Heart left ventricle (tissue), 13 donors: ENCODE measurements at regions not wholly inside any gene's neighbourhood (a gene's known extent, or its start where the extent isn't known, plus 50 kb on each side); places are given as distances from the start of the nearest gene placed in this dataset.

Source experiments
- POLR2A ChIP-seq, 2 donors: fragments of 450-650 bp; IDR thresholded peaks; one replicate each; pipeline ENCODE4 v1.6.1; 2017; ENCODE audit warnings: antibody characterized with exemption in 2 of 2, mild to moderate bottlenecking in 2 of 2, moderate library complexity in 2 of 2
- TF ChIP-seq, protein P1 (sequence below), 12 donors: fragments of 200-600 bp; sonication (generic) in 4 of 12; IDR thresholded peaks; one replicate each; pipeline versions ENCODE4 v1.5.0 to v1.8.0; 2018 to 2022; ENCODE audit warnings: antibody characterized with exemption in 12 of 12, mild to moderate bottlenecking in 5 of 12
- donor health status: ischemic (EF 13 %, LVEDD 7.1; RV severe dilation, severe dysfunction).
- donor health status: DM: no; HTN: yes; CAD: no.
- donor health status: DM: no; HTN: no; CAD: no.
- donor health status: ischemic (EF 25% LVEDD 6.9; RV normal size, moderate dysfunction).
- donor health status: ischemic (EF 25% LVEDD 5.7; RV mildly dilated, moderate dysfunction).
- donor health status: ischemic (EF 35%, LVEDD 5.7; RV mildly dilated, moderate dysfunction).
- donor health status: nonischemic (EF 11% LVEDD 7.7; RV severe dilation, severe dysfunction).
- donor health status: DM: yes; HTN: yes; CAD: no.
- donor health status: PGD.
- donor health status: ischemic (EF 29% LVEDD 5.4; RV normal size, mild dysfunction).
- donor health status: nonischemic (EF 23%, LVEDD 6.1; RV moderate dilation, normal function).

DNA sequence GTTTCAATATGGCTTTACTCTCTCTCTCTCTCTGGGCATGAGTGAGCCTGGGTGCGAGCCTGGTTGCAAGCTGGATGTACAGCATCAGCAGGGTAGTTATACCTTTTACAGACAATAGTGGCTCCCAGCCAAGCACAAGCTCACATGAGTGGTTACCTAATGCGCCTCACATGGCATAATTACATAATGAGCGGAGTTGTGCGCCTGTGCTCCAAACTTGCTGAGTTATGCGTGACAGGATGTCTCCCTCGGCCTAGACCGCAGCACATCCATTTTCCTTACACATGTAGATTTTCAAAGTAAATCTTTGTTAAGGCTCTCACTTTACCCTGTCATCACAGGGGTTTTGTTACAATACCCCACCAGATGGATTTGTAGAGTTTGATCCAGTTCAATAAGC, 233.5 kb upstream of the WWC1 start:
- TF ChIP-seq, protein P1, sequence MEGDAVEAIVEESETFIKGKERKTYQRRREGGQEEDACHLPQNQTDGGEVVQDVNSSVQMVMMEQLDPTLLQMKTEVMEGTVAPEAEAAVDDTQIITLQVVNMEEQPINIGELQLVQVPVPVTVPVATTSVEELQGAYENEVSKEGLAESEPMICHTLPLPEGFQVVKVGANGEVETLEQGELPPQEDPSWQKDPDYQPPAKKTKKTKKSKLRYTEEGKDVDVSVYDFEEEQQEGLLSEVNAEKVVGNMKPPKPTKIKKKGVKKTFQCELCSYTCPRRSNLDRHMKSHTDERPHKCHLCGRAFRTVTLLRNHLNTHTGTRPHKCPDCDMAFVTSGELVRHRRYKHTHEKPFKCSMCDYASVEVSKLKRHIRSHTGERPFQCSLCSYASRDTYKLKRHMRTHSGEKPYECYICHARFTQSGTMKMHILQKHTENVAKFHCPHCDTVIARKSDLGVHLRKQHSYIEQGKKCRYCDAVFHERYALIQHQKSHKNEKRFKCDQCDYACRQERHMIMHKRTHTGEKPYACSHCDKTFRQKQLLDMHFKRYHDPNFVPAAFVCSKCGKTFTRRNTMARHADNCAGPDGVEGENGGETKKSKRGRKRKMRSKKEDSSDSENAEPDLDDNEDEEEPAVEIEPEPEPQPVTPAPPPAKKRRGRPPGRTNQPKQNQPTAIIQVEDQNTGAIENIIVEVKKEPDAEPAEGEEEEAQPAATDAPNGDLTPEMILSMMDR (IDR thresholded peaks at IDR 0.05) = no peak
- no peak for TF ChIP-seq POLR2A (IDR thresholded peaks at IDR 0.05)
